Panc1 (cell line): ENCODE measurements at regions not wholly inside any gene's neighbourhood (a gene's known extent, or its start where the extent isn't known, plus 50 kb on each side); places are given as distances from the start of the nearest gene placed in this dataset.

ENCODE experiments used
- CTCF ChIP-seq: fragments of 450-650 bp; IDR thresholded peaks from 2 replicates; pipeline ENCODE4 v1.5.1; 2017; ENCODE audit warnings: mild to moderate bottlenecking
- POLR2AphosphoS5 ChIP-seq: IDR thresholded peaks from 2 replicates; pipeline ENCODE4 v1.6.1; 2012; ENCODE audit warnings: mild to moderate bottlenecking, low read depth, low read length, moderate library complexity
- SIN3A ChIP-seq: IDR thresholded peaks from 2 replicates; pipeline ENCODE4 v1.6.1; 2012; ENCODE audit warnings: low read depth, mild to moderate bottlenecking, low read length, moderate library complexity, borderline replicate concordance; ENCODE audit not compliant: insufficient read depth
- TCF7L2 ChIP-seq: IDR thresholded peaks from 2 replicates; pipeline ENCODE4 v1.6.1; 2011; ENCODE audit warnings: mild to moderate bottlenecking, low read depth, low read length, inconsistent platforms

DNA sequence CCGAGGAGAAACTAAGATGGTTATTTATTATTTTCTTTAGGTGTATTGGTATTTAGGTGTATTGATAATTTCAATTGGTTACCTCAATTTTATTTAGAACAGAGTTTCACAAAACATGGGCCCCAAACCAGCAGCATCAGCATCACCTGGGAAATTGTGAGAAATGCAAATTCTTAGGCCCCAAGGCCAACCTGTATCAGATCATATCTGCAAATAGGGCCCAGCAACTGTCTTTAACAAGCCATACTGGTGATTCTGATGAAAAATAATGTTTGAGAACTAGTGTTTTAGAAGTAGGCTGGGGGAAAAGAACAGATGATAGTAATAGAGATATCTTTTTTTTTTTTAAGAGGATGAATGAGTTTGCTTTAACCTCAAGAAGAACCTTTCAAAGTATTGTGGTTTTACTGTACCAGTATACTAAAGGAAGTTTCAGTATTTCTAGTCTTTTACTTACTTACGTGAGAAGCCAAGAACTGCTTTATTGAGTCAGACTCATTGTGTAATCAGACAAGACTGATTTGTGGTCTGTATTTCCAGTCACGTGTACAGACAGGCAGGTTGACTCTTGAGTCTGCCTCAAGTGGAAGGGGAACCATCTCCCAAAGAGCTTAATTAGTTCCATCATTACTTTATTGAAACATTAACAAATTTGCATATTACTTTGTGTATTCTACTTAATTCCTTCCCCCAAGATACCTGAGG, 60.4 kb upstream of the GAREM1 start:
- TF ChIP-seq CTCF, result no peak
- TF ChIP-seq TCF7L2, result no peak
- TF ChIP-seq POLR2AphosphoS5, result no peak
- no peak for TF ChIP-seq SIN3A
